GM19043 (cell line): ENCODE measurements at regions not wholly inside any gene's neighbourhood (a gene's known extent, or its start where the extent isn't known, plus 50 kb on each side); places are given as distances from the start of the nearest gene placed in this dataset.

Experiments used
- ATAC-seq: cut with Tn5 transposase; IDR thresholded peaks from one replicate; pipeline ENCODE4 v1.9.1; 2021; ENCODE audit warnings: low read depth; ENCODE audit not compliant: unreplicated experiment

- no peak for ATAC-seq
Observed at GRCh38 chr2:236974752-236975151, 110.9 kb upstream of the COPS8 start.

GRCh38 chr2:236975766-236976165, 109.9 kb upstream of the COPS8 start:
- no peak for ATAC-seq

GRCh38 chr2:236976266-236977062, 109.2 kb upstream of the COPS8 start:
- ATAC-seq: no peak

- ATAC-seq: no peak
Observed at GRCh38 chr2:236977063-236977851, 108.4 kb upstream of the COPS8 start.

GRCh38 chr2:236977852-236978398, 107.8 kb upstream of the COPS8 start:
- ATAC-seq: no peak

GRCh38 chr2:236979664-236980063, 106.0 kb upstream of the COPS8 start:
- no peak for ATAC-seq

GRCh38 chr2:236980961-236981360, 104.7 kb upstream of the COPS8 start:
- no peak for ATAC-seq

- ATAC-seq: no peak
Observed at GRCh38 chr2:236981701-236982485, 103.8 kb upstream of the COPS8 start.

- no peak for ATAC-seq
Observed at GRCh38 chr2:236982693-236983455, 102.8 kb upstream of the COPS8 start.

GRCh38 chr2:236984046-236984445, 101.6 kb upstream of the COPS8 start:
- no peak for ATAC-seq

GRCh38 chr2:236985761-236986339, 99.8 kb upstream of the COPS8 start:
- no peak for ATAC-seq

GRCh38 chr2:236986524-236987330, 99.0 kb upstream of the COPS8 start:
- no peak for ATAC-seq

GRCh38 chr2:236988216-236988615, 97.5 kb upstream of the COPS8 start:
- no peak for ATAC-seq

GRCh38 chr2:236988690-236989624, 96.7 kb upstream of the COPS8 start:
- ATAC-seq: no peak

GRCh38 chr2:236990552-236990951, 95.1 kb upstream of the COPS8 start:
- ATAC-seq: no peak

- ATAC-seq: no peak
Observed at GRCh38 chr2:236991874-236992273, 93.8 kb upstream of the COPS8 start.

- ATAC-seq: no peak
Observed at GRCh38 chr2:236993286-236993685, 92.4 kb upstream of the COPS8 start.

GRCh38 chr2:236994361-236994760, 91.3 kb upstream of the COPS8 start:
- ATAC-seq: no peak
